IMR-90 (cell line): ENCODE measurements at regions not wholly inside any gene's neighbourhood (a gene's known extent, or its start where the extent isn't known, plus 50 kb on each side); places are given as distances from the start of the nearest gene placed in this dataset.
"Not testable (repeated sequence)": the region's sequence is repeated elsewhere in the genome, so short reads cannot be mapped to it uniquely, and the experiment has no call there.

ENCODE experiments used
- ATAC-seq: fragments of 200-7000 bp; cut with Tn5 transposase; 2 replicates; pipeline ENCODE4 v1.9.1; 2020; ENCODE audit warnings: low read depth, mild to moderate bottlenecking, moderate library complexity
- BruUV-seq: library from RNA; stranded (reverse); fragments of 400-500 nt; replicated peaks from 2 replicates; lab custom pipeline; 2021; lab: Mats Ljungman, UMichigan
- CTCF ChIA-PET: fragments of 300-600 bp; formaldehyde crosslinking; extraction: SDS; loops from one replicate; lab custom pipeline; 2021; ENCODE audit warnings: antibody characterized with exemption; lab: Yijun Ruan, JAX
- POLR2A ChIA-PET: fragments of 300-600 bp; sonication (Branson Sonifier 250); formaldehyde crosslinking; loops from one replicate; lab custom pipeline; 2022; ENCODE audit warnings: antibody characterized with exemption; ENCODE audit not compliant: unreplicated experiment; lab: Charles Lee
- DNase-seq: peaks from one replicate; pipeline ENCODE4 v3.0.0; 2013
- H2AFZ ChIP-seq: replicated peaks from 2 replicates; pipeline ENCODE3; 2013; ENCODE audit warnings: low read length, mild to moderate bottlenecking; ENCODE audit not compliant: poor library complexity
- H2AK5ac ChIP-seq: 2 replicates; pipeline ENCODE4 v1.6.1; 2013; ENCODE audit warnings: low read depth, low read length, inconsistent platforms
- H2AK9ac ChIP-seq: replicated peaks from 2 replicates; pipeline ENCODE3; 2013; ENCODE audit warnings: mild to moderate bottlenecking, low read depth, low read length, moderate library complexity; ENCODE audit not compliant: poor library complexity
- H2BK120ac ChIP-seq: 2 replicates; pipeline ENCODE4 v1.6.1; 2013; ENCODE audit warnings: low read depth, low read length, inconsistent platforms
- H2BK15ac ChIP-seq: 3 replicates; pipeline ENCODE4 v1.6.1; 2013; ENCODE audit warnings: low read depth, low read length, inconsistent platforms
- H2BK20ac ChIP-seq: 2 replicates; pipeline ENCODE4 v1.6.1; 2013; ENCODE audit warnings: low read depth, mild to moderate bottlenecking, inconsistent platforms, low read length, moderate library complexity
- H2BK5ac ChIP-seq: 2 replicates; pipeline ENCODE4 v1.6.1; 2013; ENCODE audit warnings: mild to moderate bottlenecking, low read depth, low read length, inconsistent platforms; ENCODE audit not compliant: poor library complexity, severe bottlenecking
- H3K14ac ChIP-seq: replicated peaks from 2 replicates; pipeline ENCODE4 v1.6.1; 2013; ENCODE audit warnings: low read depth, low read length, inconsistent platforms
- H3K18ac ChIP-seq: 2 replicates; pipeline ENCODE4 v1.6.1; 2013; ENCODE audit warnings: low read depth, low read length, control low read depth
- H3K23ac ChIP-seq: 2 replicates; pipeline ENCODE4 v1.6.1; 2013; ENCODE audit warnings: low read depth, low read length, inconsistent platforms
- H3K27ac ChIP-seq: 2 replicates; pipeline ENCODE4 v1.5.1; 2013; ENCODE audit warnings: mild to moderate bottlenecking, control low read depth, low read length; ENCODE audit not compliant: insufficient read depth
- H3K27me3 ChIP-seq: 2 replicates; pipeline ENCODE4 v1.6.1; 2013; ENCODE audit warnings: low read length; ENCODE audit not compliant: control insufficient read depth, insufficient read depth
- H3K36me3 ChIP-seq: 2 replicates; pipeline ENCODE4 v1.6.1; 2013; ENCODE audit warnings: low read length, mixed read lengths; ENCODE audit not compliant: control insufficient read depth, insufficient read depth
- H3K4ac ChIP-seq: 2 replicates; pipeline ENCODE4 v1.6.1; 2013; ENCODE audit warnings: low read depth, low read length, inconsistent platforms
- H3K4me1 ChIP-seq: 2 replicates; pipeline ENCODE4 v1.6.1; 2013; ENCODE audit warnings: low read length, mixed read lengths; ENCODE audit not compliant: control insufficient read depth, insufficient read depth
- H3K4me2 ChIP-seq: 2 replicates; pipeline ENCODE4 v1.6.1; 2013; ENCODE audit warnings: low read depth, mild to moderate bottlenecking, control low read depth, low read length, moderate library complexity
- H3K4me3 ChIP-seq: 2 replicates; pipeline ENCODE4 v1.5.1; 2013; ENCODE audit warnings: low read depth, mild to moderate bottlenecking, control low read depth, low read length, moderate library complexity; ENCODE audit not compliant: insufficient read depth
- H3K56ac ChIP-seq: 2 replicates; pipeline ENCODE4 v1.6.1; 2013; ENCODE audit warnings: low read length, inconsistent platforms; ENCODE audit not compliant: insufficient read depth; ENCODE audit errors: extremely low read depth
- H3K79me1 ChIP-seq, 2 experiments: 2 replicates each; pipeline ENCODE4 v1.6.1; 2013; ENCODE audit warnings: low read length in 2 of 2, inconsistent platforms in 1 of 2, low read depth in 1 of 2
- H3K9ac ChIP-seq: 2 replicates; pipeline ENCODE4 v1.6.1; 2013; ENCODE audit warnings: low read depth, low read length, control low read depth
- H3K9me1 ChIP-seq: 2 replicates; pipeline ENCODE4 v1.6.1; 2013; ENCODE audit warnings: low read length, inconsistent platforms; ENCODE audit not compliant: insufficient read depth
- H3K9me3 ChIP-seq: 2 replicates; pipeline ENCODE4 v1.6.1; 2013; ENCODE audit warnings: low read length; ENCODE audit not compliant: control insufficient read depth, insufficient read depth
- H4K20me1 ChIP-seq: 2 replicates; pipeline ENCODE4 v1.6.1; 2013; ENCODE audit warnings: low read length, inconsistent platforms; ENCODE audit not compliant: insufficient read depth
- H4K5ac ChIP-seq: 2 replicates; pipeline ENCODE4 v1.6.1; 2013; ENCODE audit warnings: mild to moderate bottlenecking, low read depth, low read length, control low read depth
- H4K8ac ChIP-seq, 2 experiments: 2 replicates each; pipeline ENCODE4 v1.6.1; 2013; ENCODE audit warnings: low read depth in 2 of 2, low read length in 2 of 2, control low read depth in 1 of 2, inconsistent platforms in 1 of 2
- H4K91ac ChIP-seq: 2 replicates; pipeline ENCODE4 v1.6.1; 2013; ENCODE audit warnings: low read depth, low read length, inconsistent platforms; ENCODE audit not compliant: insufficient read depth
- WGBS, 2 experiments: methylation state at CpG; one replicate each; pipeline versions ENCODE4 v1.1.5 to v1.1.7; 2013; ENCODE audit warnings: missing lambda C conversion rate in 2 of 2; ENCODE audit not compliant: insufficient read length in 1 of 2; ENCODE audit errors: extremely low coverage in 2 of 2; 5-methylcytosine and 5-hydroxymethylcytosine counted together
- dilution Hi-C: fragments of 300-500 bp; cut with HindIII; formaldehyde crosslinking; loops from one replicate; pipeline ENCODE4 v1.14.3; 2018; ENCODE audit warnings: low sequenced_read_pairs; ENCODE audit not compliant: unreplicated experiment
- in situ Hi-C: fragments of 300-500 bp; cut with MboI; formaldehyde crosslinking; loops from 3 replicates; pipeline ENCODE4 v1.14.3; 2019; ENCODE audit warnings: low sequenced_read_pairs, inconsistent platforms, mixed read lengths
- intact Hi-C: fragments of 100-400 bp; cut with micrococcal nuclease; formaldehyde crosslinking; loops from 2 replicates; pipeline ENCODE4 v1.10.0; 2022

- in situ Hi-C loops, H2AK9ac ChIP-seq, H4K8ac ChIP-seq, H3K4me2 ChIP-seq, H4K5ac ChIP-seq, H3K14ac ChIP-seq, H4K91ac ChIP-seq, H3K4me1 ChIP-seq, H3K36me3 ChIP-seq, H3K27me3 ChIP-seq, H3K9me3 ChIP-seq, H3K27ac ChIP-seq, H3K9ac ChIP-seq, H2BK20ac ChIP-seq, H2BK120ac ChIP-seq, H4K20me1 ChIP-seq, BruUV-seq, H3K9me1 ChIP-seq, H2BK5ac ChIP-seq, H3K4me3 ChIP-seq, POLR2A ChIA-PET, H3K79me1 ChIP-seq, H2AK5ac ChIP-seq, H3K23ac ChIP-seq, H3K4ac ChIP-seq, ATAC-seq, DNase-seq, H3K56ac ChIP-seq, H2BK15ac ChIP-seq, H2AFZ ChIP-seq, dilution Hi-C loops, intact Hi-C loops, CTCF ChIA-PET, H3K18ac ChIP-seq: not testable (repeated sequence)
- no CpG with 5 or more reads among the region's 3 CpGs for WGBS, 2 experiments
These were observed 90.8 kb upstream of the FBXO28 start for GRCh38 chr1:224023122-224023521.

- H2BK20ac ChIP-seq, H3K9me3 ChIP-seq, H3K79me1 ChIP-seq, H3K4me1 ChIP-seq, H2BK120ac ChIP-seq, in situ Hi-C loops, H2AK9ac ChIP-seq, ATAC-seq, H2AK5ac ChIP-seq, POLR2A ChIA-PET, H3K4me2 ChIP-seq, H3K56ac ChIP-seq, H2BK5ac ChIP-seq, H3K4me3 ChIP-seq, H3K27me3 ChIP-seq, H3K4ac ChIP-seq, H3K14ac ChIP-seq, H4K20me1 ChIP-seq, H3K27ac ChIP-seq, H3K23ac ChIP-seq, H3K9ac ChIP-seq, DNase-seq, H4K91ac ChIP-seq, H3K36me3 ChIP-seq, H4K8ac ChIP-seq, H2AFZ ChIP-seq, CTCF ChIA-PET, dilution Hi-C loops, H3K9me1 ChIP-seq, intact Hi-C loops, H4K5ac ChIP-seq, H2BK15ac ChIP-seq, H3K18ac ChIP-seq, BruUV-seq: not testable (repeated sequence)
- WGBS, 2 experiments: no CpG with 5 or more reads among the region's 7 CpGs
These were observed 91.5 kb upstream of the FBXO28 start for GRCh38 chr1:224022249-224022970.
